ENCODE measurements at regions not wholly inside any gene's neighbourhood (a gene's known extent, or its start where the extent isn't known, plus 50 kb on each side); places are given as distances from the start of the nearest gene placed in this dataset.

GRCh38 chr3:17972959-17973906, 230.8 kb upstream of the TBC1D5 start:
- DNase-seq, result no peak

- DNase-seq, result no peak
These were observed 230.0 kb upstream of the TBC1D5 start for GRCh38 chr3:17972476-17972875.

GRCh38 chr3:17972030-17972429, 229.6 kb upstream of the TBC1D5 start:
- no peak for DNase-seq

- DNase-seq, result no peak
These were observed 227.6 kb upstream of the TBC1D5 start for GRCh38 chr3:17969985-17970568.

- DNase-seq, result no peak
These were observed 226.8 kb upstream of the TBC1D5 start for GRCh38 chr3:17969244-17969643.

GRCh38 chr3:17967953-17968607, 225.6 kb upstream of the TBC1D5 start:
- DNase-seq, result no peak

- no peak for DNase-seq
These were observed 224.7 kb upstream of the TBC1D5 start for GRCh38 chr3:17967111-17967510.

GRCh38 chr3:17965331-17965730, 222.9 kb upstream of the TBC1D5 start:
- DNase-seq, result no peak

- no peak for DNase-seq
These were observed 221.7 kb upstream of the TBC1D5 start for GRCh38 chr3:17964108-17964507.

GRCh38 chr3:17955411-17955810, 213.0 kb upstream of the TBC1D5 start:
- no peak for DNase-seq

GRCh38 chr3:17954801-17955200, 212.4 kb upstream of the TBC1D5 start:
- no peak for DNase-seq

GRCh38 chr3:17951241-17951640, 208.8 kb upstream of the TBC1D5 start:
- DNase-seq, result no peak

GRCh38 chr3:17949101-17949500, 206.7 kb upstream of the TBC1D5 start:
- no peak for DNase-seq

- no peak for DNase-seq
These were observed 205.4 kb upstream of the TBC1D5 start for GRCh38 chr3:17947833-17948232.

- no peak for DNase-seq
These were observed 204.2 kb upstream of the TBC1D5 start for GRCh38 chr3:17946619-17947018.

- DNase-seq, result no peak
These were observed 203.5 kb upstream of the TBC1D5 start for GRCh38 chr3:17945799-17946399.

- no peak for DNase-seq
These were observed 202.8 kb upstream of the TBC1D5 start for GRCh38 chr3:17945018-17945798.

- DNase-seq, result no peak
These were observed 200.4 kb upstream of the TBC1D5 start for GRCh38 chr3:17942856-17943255.

- no peak for DNase-seq
These were observed 199.3 kb upstream of the TBC1D5 start for GRCh38 chr3:17941766-17942165.

- no peak for DNase-seq
These were observed 198.7 kb upstream of the TBC1D5 start for GRCh38 chr3:17941152-17941551.

- no peak for DNase-seq
These were observed 196.7 kb upstream of the TBC1D5 start for GRCh38 chr3:17939157-17939556.

GRCh38 chr3:17938313-17938712, 195.9 kb upstream of the TBC1D5 start:
- no peak for DNase-seq

Data from CD4-positive, alpha-beta T cell treated with Interferon alpha-2 for 1 hour (primary cell).